ENCODE measurements at regions not wholly inside any gene's neighbourhood (a gene's known extent, or its start where the extent isn't known, plus 50 kb on each side); places are given as distances from the start of the nearest gene placed in this dataset.

DNA sequence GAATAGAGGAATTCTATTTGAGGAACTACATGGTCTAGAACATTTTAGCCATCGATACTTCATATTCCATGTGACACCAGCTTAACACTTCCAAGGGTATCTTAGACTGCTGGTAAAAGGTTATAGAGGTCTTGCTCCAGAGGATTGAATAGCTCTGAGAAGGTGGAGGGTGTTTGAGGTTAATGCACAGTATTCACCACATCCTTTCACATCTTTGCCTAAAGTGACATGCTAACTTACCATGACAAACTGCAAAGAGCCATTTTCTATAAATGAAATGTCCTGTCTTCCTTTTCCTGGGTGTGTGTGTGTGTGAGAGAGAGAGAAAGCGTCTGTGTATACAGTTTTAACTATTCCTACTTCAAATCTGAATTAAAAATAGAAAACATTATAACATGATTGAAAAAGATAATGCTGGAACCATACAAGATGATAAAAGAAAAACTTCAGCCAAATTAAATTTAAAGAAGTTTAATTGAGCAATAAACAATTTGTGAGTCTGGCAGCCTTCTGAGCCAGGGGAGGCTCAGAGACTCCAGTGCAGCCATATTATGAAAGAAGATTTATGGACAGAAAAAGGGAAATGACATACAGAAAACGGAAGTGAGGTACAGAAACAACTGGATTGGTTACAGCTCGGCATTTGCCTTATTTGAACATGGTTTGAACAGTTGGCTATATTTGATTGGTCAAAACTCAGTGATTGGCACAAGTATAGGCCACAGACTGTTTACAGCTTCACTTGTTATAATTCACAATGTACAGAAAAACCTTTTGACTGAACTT lies 320.9 kb upstream of the CCDC179 start:
- Histone ChIP-seq H3K79me2 (ENCODE audit: insufficient read depth, low read length) (no peaks in the 10 kb centered on the region), H3K4me1 (ENCODE audit: insufficient read depth, low read length) (no peaks in the 10 kb centered on the region), H3K4me2 (ENCODE audit: low read length) (no peak overlapping the region), H4K20me1 (ENCODE audit: insufficient read depth, low read length) (no peaks in the 10 kb centered on the region), H3K36me3 (ENCODE audit: insufficient read depth, low read length) (no peaks in the 10 kb centered on the region), H3K4me3 (ENCODE audit: insufficient read depth, low read depth, low read length) (no peak overlapping the region), H3K27me3 (ENCODE audit: insufficient read depth, low read length) (no peaks in the 10 kb centered on the region), H3K9ac (ENCODE audit: low read length) (no peak overlapping the region), H3K9me3 (ENCODE audit: insufficient read depth, low read depth, low read length) (no peaks in the 10 kb centered on the region), H2AFZ (ENCODE audit: low read depth, low read length) (no peak overlapping the region), H3K27ac (ENCODE audit: low read depth, low read length) (no peak overlapping the region)
- FAIRE-seq (no peak), DNase-seq (ENCODE audit: low read depth) (no peak)
- H3K27me3 Mint-ChIP-seq (ENCODE audit: low read depth, unreplicated experiment): no peaks in the 10 kb centered on the region
- peaks cover 1% of the 10 kb centered on the region for H3K9me3 Mint-ChIP-seq (ENCODE audit: unreplicated experiment)
- H3K4me1 Mint-ChIP-seq (ENCODE audit: low read depth, unreplicated experiment): no peaks in the 10 kb centered on the region
- no peak overlapping the region for H3K4me3 Mint-ChIP-seq (ENCODE audit: unreplicated experiment)
- no peak for TF ChIP-seq EZH2 (IDR thresholded peaks at IDR 0.05; ENCODE audit: insufficient read depth, low read length)
- no peak for TF ChIP-seq CTCF (IDR thresholded peaks at IDR 0.05; ENCODE audit: insufficient read depth, low read depth, low read length)
- no peaks in the 10 kb centered on the region for H3K36me3 Mint-ChIP-seq (ENCODE audit: low read depth, unreplicated experiment)
- H3K27ac Mint-ChIP-seq (ENCODE audit: unreplicated experiment): no peak overlapping the region

DNA sequence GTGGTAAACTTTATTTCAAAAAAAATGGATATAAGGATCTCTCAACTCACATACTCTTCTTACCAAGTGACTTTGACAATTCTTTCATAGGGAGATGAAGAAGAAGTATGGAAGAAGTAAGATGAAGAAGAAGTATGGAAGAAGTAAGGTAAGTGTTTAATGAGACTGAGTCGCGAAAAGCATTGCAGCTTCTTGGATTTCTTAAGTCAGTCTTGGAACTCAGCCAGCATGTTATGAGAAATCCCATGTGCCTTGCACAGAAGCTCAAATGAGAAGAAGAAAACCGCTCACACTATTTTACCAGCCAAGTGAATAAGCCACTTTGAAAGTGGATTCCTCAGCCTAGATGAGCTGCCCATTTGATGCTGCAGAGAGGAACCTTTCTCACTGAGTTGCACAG lies 332.0 kb upstream of the CCDC179 start:
- H4K20me1 ChIP-seq (ENCODE audit: insufficient read depth, low read length): no peaks in the 10 kb centered on the region
- H3K9ac ChIP-seq (ENCODE audit: low read length): no peak overlapping the region
- Mint-ChIP-seq H3K4me1 (ENCODE audit: low read depth, unreplicated experiment) (no peaks in the 10 kb centered on the region), H3K36me3 (ENCODE audit: low read depth, unreplicated experiment) (no peaks in the 10 kb centered on the region), H3K27ac (ENCODE audit: unreplicated experiment) (no peak overlapping the region), H3K27me3 (ENCODE audit: low read depth, unreplicated experiment) (no peaks in the 10 kb centered on the region), H3K9me3 (ENCODE audit: unreplicated experiment) (peaks cover 3% of the 10 kb centered on the region), H3K4me3 (ENCODE audit: unreplicated experiment) (no peak overlapping the region)
- no peaks in the 10 kb centered on the region for H3K9me3 ChIP-seq (ENCODE audit: insufficient read depth, low read depth, low read length)
- TF ChIP-seq CTCF (IDR thresholded peaks at IDR 0.05; ENCODE audit: insufficient read depth, low read depth, low read length) (no peak), EZH2 (IDR thresholded peaks at IDR 0.05; ENCODE audit: insufficient read depth, low read length) (no peak)
- H3K27ac ChIP-seq (ENCODE audit: low read depth, low read length): no peak overlapping the region
- H3K4me1 ChIP-seq (ENCODE audit: insufficient read depth, low read length): no peaks in the 10 kb centered on the region
- H3K4me3 ChIP-seq (ENCODE audit: insufficient read depth, low read depth, low read length): no peak overlapping the region
- H3K79me2 ChIP-seq (ENCODE audit: insufficient read depth, low read length): no peaks in the 10 kb centered on the region
- no peak overlapping the region for H2AFZ ChIP-seq (ENCODE audit: low read depth, low read length)
- DNase-seq (ENCODE audit: low read depth) (peak; percentile 8), FAIRE-seq (no peak)
- no peak overlapping the region for H3K4me2 ChIP-seq (ENCODE audit: low read length)
- H3K27me3 ChIP-seq (ENCODE audit: insufficient read depth, low read length): no peaks in the 10 kb centered on the region
- no peaks in the 10 kb centered on the region for H3K36me3 ChIP-seq (ENCODE audit: insufficient read depth, low read length)

- Histone ChIP-seq H3K9me3 (ENCODE audit: insufficient read depth, low read depth, low read length) (peaks cover 10% of the 10 kb centered on the region), H3K79me2 (ENCODE audit: insufficient read depth, low read length) (no peaks in the 10 kb centered on the region), H3K27me3 (ENCODE audit: insufficient read depth, low read length) (no peaks in the 10 kb centered on the region), H3K4me2 (ENCODE audit: low read length) (no peak overlapping the region), H3K27ac (ENCODE audit: low read depth, low read length) (no peak overlapping the region), H4K20me1 (ENCODE audit: insufficient read depth, low read length) (no peaks in the 10 kb centered on the region), H2AFZ (ENCODE audit: low read depth, low read length) (no peak overlapping the region), H3K36me3 (ENCODE audit: insufficient read depth, low read length) (no peaks in the 10 kb centered on the region), H3K4me3 (ENCODE audit: insufficient read depth, low read depth, low read length) (no peak overlapping the region), H3K4me1 (ENCODE audit: insufficient read depth, low read length) (peaks cover 4% of the 10 kb centered on the region), H3K9ac (ENCODE audit: low read length) (no peak overlapping the region)
- H3K4me3 Mint-ChIP-seq (ENCODE audit: unreplicated experiment): no peak overlapping the region
- no peaks in the 10 kb centered on the region for H3K36me3 Mint-ChIP-seq (ENCODE audit: low read depth, unreplicated experiment)
- no peak for TF ChIP-seq EZH2 (IDR thresholded peaks at IDR 0.05; ENCODE audit: insufficient read depth, low read length)
- TF ChIP-seq CTCF (IDR thresholded peaks at IDR 0.05; ENCODE audit: insufficient read depth, low read depth, low read length): no peak
- no peaks in the 10 kb centered on the region for H3K27me3 Mint-ChIP-seq (ENCODE audit: low read depth, unreplicated experiment)
- H3K4me1 Mint-ChIP-seq (ENCODE audit: low read depth, unreplicated experiment): peaks cover 11% of the 10 kb centered on the region
- no peak for DNase-seq (ENCODE audit: low read depth)
- H3K27ac Mint-ChIP-seq (ENCODE audit: unreplicated experiment): no peak overlapping the region
- H3K9me3 Mint-ChIP-seq (ENCODE audit: unreplicated experiment): peaks cover 13% of the 10 kb centered on the region
- FAIRE-seq: no peak
Observed at GRCh38 chr11:23201936-23202522, 341.8 kb upstream of the CCDC179 start.
